RWPE1 (cell line): ENCODE measurements at regions not wholly inside any gene's neighbourhood (a gene's known extent, or its start where the extent isn't known, plus 50 kb on each side); places are given as distances from the start of the nearest gene placed in this dataset.

Experiments
- CTCF ChIA-PET: fragments of 350-600 bp; sonication (Branson Sonifier 250); formaldehyde crosslinking; extraction: SDS; loops from one replicate; lab custom pipeline; 2021; lab: Yijun Ruan, JAX
- POLR2A ChIA-PET: fragments of 400-600 bp; formaldehyde crosslinking; extraction: SDS; loops from one replicate; lab custom pipeline; 2020; ENCODE audit warnings: antibody characterized with exemption; ENCODE audit not compliant: low non-redundant PET; lab: Yijun Ruan, JAX
- DNase-seq: peaks from one replicate; pipeline ENCODE4 v3.0.0; 2012; ENCODE audit warnings: low spot score
- H3K27ac ChIP-seq: fragments of 450-650 bp; 2 replicates; pipeline ENCODE4 v1.5.1; 2017
- CTCF ChIP-seq: fragments of 450-650 bp; conservative IDR thresholded peaks from 2 replicates; pipeline ENCODE4 v1.5.1; 2017; ENCODE audit warnings: low read depth, mild to moderate bottlenecking

DNA sequence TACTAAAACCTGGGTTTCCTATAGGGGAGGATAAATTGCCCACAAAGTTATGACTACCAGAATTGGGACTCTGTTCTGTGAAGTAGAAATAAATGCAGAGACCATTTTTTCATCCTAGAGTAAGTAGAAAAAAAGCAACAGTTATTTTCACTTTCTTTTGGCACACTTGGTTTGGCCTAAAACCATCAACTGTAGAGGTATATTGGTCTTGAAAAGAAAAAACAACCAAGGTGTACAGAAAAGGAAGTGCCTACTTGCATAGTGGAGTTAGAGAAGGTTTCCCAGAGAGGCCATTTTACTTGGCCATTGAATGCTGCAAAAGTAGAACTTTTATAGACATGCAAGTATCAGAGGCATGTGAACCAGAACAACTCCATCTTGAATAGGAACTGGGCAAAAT is 89.4 kb upstream of the TACR1 start:
- ChIA-PET CTCF (no interaction called here), POLR2A (no interaction called here)
- TF ChIP-seq CTCF: no peak
- H3K27ac ChIP-seq: no peak overlapping the region
- DNase-seq: no peak

- H3K27ac ChIP-seq: no peak overlapping the region
- ChIA-PET POLR2A (no interaction called here), CTCF (no interaction called here)
- DNase-seq: no peak
- TF ChIP-seq CTCF: no peak
These were observed 88.5 kb upstream of the TACR1 start for GRCh38 chr2:75287624-75288316.

- POLR2A ChIA-PET: no interaction called here
- TF ChIP-seq CTCF: no peak
- CTCF ChIA-PET: no interaction called here
- DNase-seq: no peak
- no peak overlapping the region for H3K27ac ChIP-seq
These were observed 85.0 kb upstream of the TACR1 start for GRCh38 chr2:75284345-75284744.

- POLR2A ChIA-PET: no interaction called here
- CTCF ChIA-PET: no interaction called here
- no peak overlapping the region for H3K27ac ChIP-seq
- no peak for DNase-seq
- no peak for TF ChIP-seq CTCF
These were observed 79.6 kb upstream of the TACR1 start for GRCh38 chr2:75278821-75279379.

DNA sequence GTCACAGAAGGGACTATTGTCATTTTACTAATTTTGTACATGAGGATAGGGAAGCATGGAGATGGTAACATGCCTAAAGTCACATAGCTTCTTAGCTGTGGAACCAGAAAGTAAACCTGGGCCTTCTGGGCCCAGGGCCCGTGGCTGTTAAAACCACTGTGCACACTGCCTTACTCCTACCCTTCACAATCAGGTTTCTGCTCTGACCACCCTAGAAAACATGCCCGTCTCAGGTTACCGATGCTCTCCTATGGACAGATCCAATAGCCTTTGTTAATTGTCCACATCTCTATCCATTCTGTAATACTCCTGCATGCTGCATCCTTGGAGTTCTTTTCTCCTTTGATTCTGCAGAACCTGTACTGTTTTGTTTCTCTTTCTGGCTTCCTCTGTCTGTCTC is 79.0 kb upstream of the TACR1 start:
- no peak for DNase-seq

DNA sequence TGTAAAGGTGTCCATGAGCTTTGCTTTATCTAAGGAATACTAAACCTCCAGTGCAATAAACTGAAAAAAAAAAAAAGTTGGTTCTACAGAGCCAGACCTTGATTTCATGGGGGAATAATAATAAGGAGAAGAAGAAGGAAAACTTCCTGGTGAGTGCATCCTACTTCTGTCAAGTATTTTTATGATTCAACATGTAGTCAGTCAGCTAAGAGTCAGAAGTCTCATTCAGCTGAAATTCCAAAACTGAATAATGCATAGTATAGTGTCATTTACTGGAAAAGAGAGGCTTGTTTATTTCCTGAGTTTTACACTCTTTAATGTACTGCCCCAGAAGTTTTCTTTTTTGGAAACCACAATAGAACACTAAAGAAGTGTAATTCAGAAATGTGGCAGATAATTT is 77.8 kb upstream of the TACR1 start:
- no peak overlapping the region for H3K27ac ChIP-seq
- no peak for TF ChIP-seq CTCF
- ChIA-PET CTCF (interaction anchor here (0.6 to 0.7 kb wide), 3 partner anchors 144 to 585 kb away, joined by 3 read pairs; no protein-coding TSS in a partner anchor), POLR2A (no interaction called here)
- peak; percentile 26 for DNase-seq

More for the DNA sequence above, 79.0 kb upstream of the TACR1 start:
- ChIA-PET CTCF (no interaction called here), POLR2A (no interaction called here)
- H3K27ac ChIP-seq: no peak overlapping the region
- TF ChIP-seq CTCF: no peak
